ENCODE measurements at regions not wholly inside any gene's neighbourhood (a gene's known extent, or its start where the extent isn't known, plus 50 kb on each side); places are given as distances from the start of the nearest gene placed in this dataset.
A peak's percentile ranks its signal among the peaks of the same experiment; 100 is the strongest.

- TF ChIP-seq CTCF (IDR thresholded peaks at IDR 0.05; ENCODE audit: low read depth, low read length), result no peak
- no peak overlapping the region for H3K4me3 ChIP-seq (ENCODE audit: low read depth, low read length)
- H3K27ac ChIP-seq, result no peak overlapping the region
- H3K27me3 ChIP-seq (ENCODE audit: insufficient read depth, low read depth, severe bottlenecking), result no peaks in the 10 kb centered on the region
- no peak for DNase-seq
- H3K9me3 ChIP-seq (ENCODE audit: severe bottlenecking), result no peaks in the 10 kb centered on the region
- H3K36me3 ChIP-seq, result no peaks in the 10 kb centered on the region
These were observed 500.1 kb upstream of the CFAP20DC start for GRCh38 chr3:59549962-59550361.

DNA sequence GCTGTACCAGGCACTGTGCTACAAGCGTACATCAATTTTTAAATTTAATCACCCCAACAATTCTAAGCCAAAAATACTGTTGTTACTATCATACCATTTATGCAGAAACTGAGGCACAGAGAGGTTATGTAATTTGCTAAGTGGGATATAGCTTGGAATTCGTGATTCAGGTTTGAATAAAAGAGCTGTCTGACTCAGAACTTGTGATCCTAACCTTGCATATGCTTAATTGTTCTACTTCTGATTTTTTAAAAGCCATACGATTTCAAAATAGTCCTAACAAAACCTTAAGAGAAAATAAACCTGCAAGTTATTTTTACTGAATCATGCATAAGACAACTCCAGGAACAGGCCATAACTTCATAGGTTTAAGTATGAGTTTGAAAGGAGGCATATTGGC is 498.0 kb upstream of the CFAP20DC start:
- no peak overlapping the region for H3K27ac ChIP-seq
- H3K9me3 ChIP-seq (ENCODE audit: severe bottlenecking), result no peaks in the 10 kb centered on the region
- TF ChIP-seq CTCF (IDR thresholded peaks at IDR 0.05; ENCODE audit: low read depth, low read length), result no peak
- DNase-seq, result no peak
- H3K27me3 ChIP-seq (ENCODE audit: insufficient read depth, low read depth, severe bottlenecking), result no peaks in the 10 kb centered on the region
- no peak overlapping the region for H3K4me3 ChIP-seq (ENCODE audit: low read depth, low read length)
- H3K36me3 ChIP-seq, result no peaks in the 10 kb centered on the region

GRCh38 chr3:59546522-59546921 is 496.7 kb upstream of the CFAP20DC start:
- no peak for DNase-seq
- no peaks in the 10 kb centered on the region for H3K36me3 ChIP-seq
- H3K4me3 ChIP-seq (ENCODE audit: low read depth, low read length), result no peak overlapping the region
- no peaks in the 10 kb centered on the region for H3K9me3 ChIP-seq (ENCODE audit: severe bottlenecking)
- H3K27ac ChIP-seq, result no peak overlapping the region
- no peak for TF ChIP-seq CTCF (IDR thresholded peaks at IDR 0.05; ENCODE audit: low read depth, low read length)
- no peaks in the 10 kb centered on the region for H3K27me3 ChIP-seq (ENCODE audit: insufficient read depth, low read depth, severe bottlenecking)

DNA sequence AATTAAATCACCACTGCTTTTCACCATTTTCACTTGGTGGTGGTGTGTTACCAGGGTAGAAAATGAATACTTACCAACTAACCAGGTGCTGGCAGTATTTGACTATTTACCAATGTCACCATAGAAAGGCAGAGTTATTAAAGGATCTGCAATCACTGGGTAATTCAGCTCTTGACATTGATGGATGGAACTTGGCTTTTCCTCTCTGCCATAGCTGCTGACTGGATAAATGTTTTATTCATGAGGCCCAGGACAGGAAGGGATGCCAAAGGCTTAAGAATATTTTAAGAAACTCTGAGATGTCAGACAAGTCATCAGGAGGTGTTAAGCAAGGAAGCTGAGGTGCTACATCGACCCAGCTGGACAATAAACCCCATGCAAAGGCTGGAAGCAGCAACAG is 495.5 kb upstream of the CFAP20DC start:
- no peak for TF ChIP-seq CTCF (IDR thresholded peaks at IDR 0.05; ENCODE audit: low read depth, low read length)
- no peaks in the 10 kb centered on the region for H3K27me3 ChIP-seq (ENCODE audit: insufficient read depth, low read depth, severe bottlenecking)
- no peaks in the 10 kb centered on the region for H3K9me3 ChIP-seq (ENCODE audit: severe bottlenecking)
- no peaks in the 10 kb centered on the region for H3K36me3 ChIP-seq
- H3K27ac ChIP-seq, result no peak overlapping the region
- no peak for DNase-seq
- no peak overlapping the region for H3K4me3 ChIP-seq (ENCODE audit: low read depth, low read length)

DNA sequence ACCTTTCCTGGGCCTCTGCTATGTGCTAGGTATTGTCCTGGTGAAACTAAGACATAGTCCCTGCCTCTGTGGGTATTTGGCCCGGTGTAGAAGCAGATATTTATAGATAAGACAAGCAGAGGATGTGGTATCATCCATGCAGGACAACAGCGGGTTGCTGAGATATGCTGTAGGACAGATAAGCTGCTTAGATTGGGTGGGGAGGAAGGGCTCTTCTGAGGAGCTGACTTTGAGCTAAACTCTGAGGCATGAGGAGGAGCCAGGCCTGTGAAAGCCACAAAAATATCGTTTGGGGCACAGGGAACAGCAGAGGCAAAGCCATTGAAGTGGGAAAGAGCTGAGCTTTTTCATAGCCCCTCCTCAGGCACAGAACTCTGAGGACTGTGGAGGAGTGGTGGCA is 492.5 kb upstream of the CFAP20DC start:
- no peak for TF ChIP-seq CTCF (IDR thresholded peaks at IDR 0.05; ENCODE audit: low read depth, low read length)
- Histone ChIP-seq H3K27ac (no peak overlapping the region), H3K9me3 (ENCODE audit: severe bottlenecking) (no peaks in the 10 kb centered on the region), H3K36me3 (no peaks in the 10 kb centered on the region), H3K4me3 (ENCODE audit: low read depth, low read length) (no peak overlapping the region), H3K27me3 (ENCODE audit: insufficient read depth, low read depth, severe bottlenecking) (no peaks in the 10 kb centered on the region)
- DNase-seq, result peak; percentile 29

GRCh38 chr3:59540696-59541095 is 490.9 kb upstream of the CFAP20DC start:
- TF ChIP-seq CTCF (IDR thresholded peaks at IDR 0.05; ENCODE audit: low read depth, low read length), result no peak
- no peak overlapping the region for H3K27ac ChIP-seq
- no peak for DNase-seq

More at GRCh38 chr3:59540696-59541095, 490.9 kb upstream of the CFAP20DC start:
- no peaks in the 10 kb centered on the region for H3K27me3 ChIP-seq (ENCODE audit: insufficient read depth, low read depth, severe bottlenecking)
- no peak overlapping the region for H3K4me3 ChIP-seq (ENCODE audit: low read depth, low read length)
- H3K36me3 ChIP-seq, result no peaks in the 10 kb centered on the region
- H3K9me3 ChIP-seq (ENCODE audit: severe bottlenecking), result no peaks in the 10 kb centered on the region

All from WERI-Rb-1 (cell line).